Posterior vena cava (tissue), 2 donors: ENCODE measurements at regions not wholly inside any gene's neighbourhood (a gene's known extent, or its start where the extent isn't known, plus 50 kb on each side); places are given as distances from the start of the nearest gene placed in this dataset.

Experiments used
- DNase-seq: peaks from one replicate; pipeline ENCODE4 v3.0.0-alpha.2; 2020; ENCODE audit warnings: low spot score
- intact Hi-C, 2 donors: fragments of 100-400 bp; cut with DNase I; formaldehyde crosslinking; loops; one replicate each; pipeline versions ENCODE4 v1.14.1 to v1.14.2; 2022 to 2023
- donor health status: DM: yes; HTN: yes; CAD: no.
- donor health status: DM: yes; HTN: yes; CAD: no.

GRCh38 chr3:66133853-66134445, 86.9 kb upstream of the SLC25A26 start:
- intact Hi-C loops = loop anchor here in 1 of 2 donors (10.0 kb wide), 1 partner anchor 349 kb away; no protein-coding TSS in a partner anchor

DNA sequence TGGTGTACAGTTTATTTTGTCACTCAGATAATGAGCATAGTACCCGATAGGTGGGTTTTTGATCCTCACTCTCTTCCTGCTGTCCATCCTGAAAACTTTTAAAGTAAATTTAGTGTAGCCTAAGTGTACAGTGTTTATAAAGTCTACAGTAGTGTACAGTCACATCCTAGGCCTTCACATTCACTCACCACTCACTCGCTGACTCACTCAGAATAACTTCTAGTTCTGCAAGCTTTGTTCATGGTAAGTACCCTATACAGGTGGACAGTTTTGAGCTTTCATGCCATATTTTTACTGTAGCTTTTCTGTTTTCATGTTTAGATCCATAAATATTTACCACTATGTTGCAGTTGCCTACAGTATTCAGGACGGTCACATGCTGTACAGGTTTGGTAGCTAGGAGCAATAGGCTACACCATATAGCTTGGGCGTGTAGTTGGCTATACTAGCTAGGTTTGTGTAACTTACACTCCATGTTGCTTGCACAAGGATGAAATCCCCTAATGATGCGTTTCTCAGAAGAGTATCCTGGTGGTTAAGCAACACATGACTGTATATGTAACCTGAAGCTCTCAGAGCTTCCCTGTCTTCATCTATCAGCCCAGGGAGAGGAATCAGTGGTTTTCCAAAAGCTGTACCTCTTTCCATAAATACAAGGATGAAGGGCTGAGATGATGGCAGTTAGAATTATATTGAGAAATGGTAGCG, 87.6 kb upstream of the SLC25A26 start:
- intact Hi-C loops = loop anchor here in 1 of 2 donors (10.0 kb wide), 1 partner anchor 348 kb away; no protein-coding TSS in a partner anchor

More at GRCh38 chr3:66133853-66134445, 86.9 kb upstream of the SLC25A26 start:
- no peak for DNase-seq

DNA sequence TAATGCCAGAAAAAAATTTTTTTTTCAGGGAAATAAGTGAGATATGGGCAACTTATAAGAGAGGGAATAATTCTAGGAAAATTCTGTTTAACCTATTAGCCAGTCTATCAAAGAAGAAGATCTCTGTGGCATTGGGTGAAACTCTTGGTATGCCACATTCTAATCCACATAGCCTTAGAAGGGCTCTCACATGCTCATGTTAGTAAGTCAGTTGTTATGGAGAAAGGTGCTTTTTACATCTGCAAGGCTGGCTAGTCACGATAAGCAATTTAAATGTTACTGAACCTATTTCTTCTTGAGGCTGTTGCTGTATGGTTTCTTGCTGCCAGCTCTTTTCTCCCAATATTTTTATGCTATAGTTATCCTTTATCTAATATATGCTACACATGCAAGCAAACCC, 89.9 kb upstream of the MAGI1 start:
- DNase-seq = no peak
- intact Hi-C loops = no loop called here

More for the DNA sequence above, 87.6 kb upstream of the SLC25A26 start:
- no peak for DNase-seq

GRCh38 chr3:66121318-66121717, 82.6 kb upstream of the MAGI1 start:
- intact Hi-C loops = no loop called here
- no peak for DNase-seq

GRCh38 chr3:66115858-66116654, 77.3 kb upstream of the MAGI1 start:
- intact Hi-C loops = loop anchor here in 1 of 2 donors (5.0 kb wide), 1 partner anchor 79 kb away; the partner anchor contains the start of gene MAGI1
- peak; percentile 82 for DNase-seq

GRCh38 chr3:66113542-66113941, 74.8 kb upstream of the MAGI1 start:
- intact Hi-C loops = no loop called here

DNA sequence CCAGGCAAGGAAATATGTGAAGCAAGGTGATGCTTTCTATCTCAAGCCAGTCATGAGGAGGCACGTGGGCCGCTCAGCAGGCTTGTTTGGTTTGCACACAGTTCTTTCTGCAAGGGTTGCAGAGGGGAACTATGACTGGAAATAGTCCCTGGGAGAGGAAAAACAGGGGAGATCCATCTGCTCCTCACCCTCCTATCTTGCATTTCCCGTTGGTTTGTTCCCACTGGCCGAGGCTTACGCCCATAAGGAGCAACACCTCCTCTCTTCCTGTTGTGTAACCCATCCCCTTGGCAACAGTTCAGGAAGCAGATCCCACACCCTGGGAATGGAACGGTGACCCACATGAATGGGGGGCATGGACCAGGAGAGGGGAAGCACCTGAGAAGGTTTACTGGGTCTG, 72.1 kb upstream of the MAGI1 start:
- no peak for DNase-seq
- intact Hi-C loops = no loop called here

More at GRCh38 chr3:66113542-66113941, 74.8 kb upstream of the MAGI1 start:
- no peak for DNase-seq

DNA sequence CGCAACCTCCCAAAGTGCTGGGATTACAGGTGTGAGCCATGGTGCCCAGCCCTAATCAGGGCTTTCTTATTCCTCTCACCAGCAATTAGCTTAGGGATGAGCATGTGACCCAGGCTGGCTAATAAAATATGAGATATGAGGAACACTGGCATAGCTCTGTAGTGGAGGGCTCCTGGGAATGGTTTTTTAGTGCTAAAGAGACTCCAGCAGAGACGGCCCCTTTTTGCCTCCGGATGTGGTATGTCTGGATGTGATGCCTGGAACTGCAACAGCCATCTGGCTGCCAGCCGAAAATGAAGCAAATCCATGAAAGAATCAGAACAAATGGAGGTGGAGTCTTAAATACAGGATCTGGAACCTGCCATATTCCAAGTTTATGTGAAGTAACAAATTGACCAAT, 69.1 kb upstream of the MAGI1 start:
- no peak for DNase-seq
- intact Hi-C loops = no loop called here

GRCh38 chr3:66106788-66107187, 68.1 kb upstream of the MAGI1 start:
- DNase-seq = no peak
- intact Hi-C loops = no loop called here

- intact Hi-C loops = no loop called here
- DNase-seq = no peak
Measured at GRCh38 chr3:66104535-66104934, 65.8 kb upstream of the MAGI1 start.

- intact Hi-C loops = no loop called here
- DNase-seq = no peak
Measured at GRCh38 chr3:66103729-66104128, 65.0 kb upstream of the MAGI1 start.

- intact Hi-C loops = no loop called here
- DNase-seq = no peak
Measured at GRCh38 chr3:66101901-66102300, 63.2 kb upstream of the MAGI1 start.

DNA sequence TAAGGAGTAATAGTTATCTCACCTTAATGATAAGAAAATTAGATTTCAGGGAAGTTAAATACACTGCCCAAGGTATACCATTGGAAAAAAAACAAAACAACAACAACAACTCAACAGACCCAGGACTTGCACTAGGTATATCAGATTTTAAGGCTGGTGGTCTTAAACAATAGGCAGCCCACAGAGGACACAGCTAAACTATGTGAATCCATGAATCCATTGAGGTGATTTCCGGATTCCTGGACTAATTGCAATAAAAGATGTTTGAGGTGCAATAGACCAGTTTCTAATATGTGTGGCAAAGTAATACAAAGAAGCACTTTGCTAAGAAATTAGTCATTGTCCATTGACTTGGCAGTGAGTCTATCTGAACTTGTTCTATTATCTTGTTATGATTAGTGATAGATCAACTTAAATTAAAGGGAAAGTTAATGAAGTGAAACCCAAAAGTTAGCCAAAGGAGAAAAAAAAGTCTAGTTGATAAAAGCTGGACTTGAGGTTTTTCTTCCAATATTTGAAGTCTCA, 60.9 kb upstream of the MAGI1 start:
- DNase-seq = no peak
- intact Hi-C loops = no loop called here

- intact Hi-C loops = no loop called here
- no peak for DNase-seq
Measured at GRCh38 chr3:66098436-66098835, 59.7 kb upstream of the MAGI1 start.

GRCh38 chr3:66097647-66098046, 58.9 kb upstream of the MAGI1 start:
- DNase-seq = no peak
- intact Hi-C loops = no loop called here

DNA sequence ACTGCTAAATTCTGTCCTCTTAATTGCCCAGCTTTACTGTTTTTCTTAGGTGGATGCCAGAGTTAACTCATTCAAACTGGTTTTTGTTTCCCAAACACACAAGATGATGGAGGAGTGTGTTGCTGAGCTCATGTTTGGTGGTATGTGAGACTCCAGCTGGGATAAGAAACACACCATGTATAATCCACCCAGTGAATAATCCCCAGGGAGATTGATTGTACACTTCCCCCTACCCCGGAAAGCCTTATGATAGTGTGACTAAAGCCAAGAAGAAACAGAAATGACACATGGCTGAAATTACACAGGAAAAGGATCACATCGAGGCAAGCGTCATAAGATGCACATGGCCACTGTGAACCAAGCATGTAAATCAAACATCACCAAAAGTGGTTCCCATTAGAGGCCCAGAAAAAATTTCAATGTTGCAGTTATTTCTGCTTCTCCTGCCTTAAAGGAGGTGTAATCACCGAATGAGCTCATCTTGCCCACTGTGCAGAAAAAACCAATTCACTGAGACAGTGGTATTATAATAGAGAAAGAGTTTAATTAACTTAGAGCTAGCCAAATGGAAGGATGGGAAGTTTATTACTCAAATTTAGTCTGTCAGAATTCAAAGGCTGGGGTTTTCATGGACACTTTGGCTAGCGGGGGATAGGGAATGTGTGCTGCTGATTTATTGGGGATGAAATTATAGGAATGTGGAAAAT, 56.7 kb upstream of the MAGI1 start:
- intact Hi-C loops = no loop called here
- no peak for DNase-seq

DNA sequence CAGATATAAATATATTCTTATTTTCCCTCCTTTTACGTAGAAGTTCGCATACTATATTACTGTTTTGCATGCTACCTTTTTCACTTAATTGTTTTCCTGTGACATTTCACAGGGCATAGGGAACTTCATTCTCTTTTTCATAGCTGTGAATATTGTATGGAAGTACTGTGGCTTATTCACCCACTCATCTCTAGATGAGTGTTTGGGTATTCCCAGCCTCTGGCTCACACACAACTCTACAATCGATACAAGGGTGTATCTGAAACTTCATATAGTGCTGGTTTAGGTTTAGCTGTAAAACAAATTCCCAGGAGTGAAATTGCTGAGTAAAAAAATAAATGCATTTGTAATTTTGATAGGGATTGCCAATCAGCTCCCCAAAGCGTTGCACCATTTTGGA, 55.3 kb upstream of the MAGI1 start:
- DNase-seq = no peak
- intact Hi-C loops = no loop called here

GRCh38 chr3:66092175-66092995, 53.7 kb upstream of the MAGI1 start:
- no peak for DNase-seq
- intact Hi-C loops = no loop called here
